Neuronal stem cell (in vitro differentiated cells): ENCODE measurements at regions not wholly inside any gene's neighbourhood (a gene's known extent, or its start where the extent isn't known, plus 50 kb on each side); places are given as distances from the start of the nearest gene placed in this dataset.

Experiments used
- DNase-seq: peaks from one replicate; pipeline ENCODE4 v3.0.0-alpha.2; 2013; ENCODE audit warnings: low spot score
- H2AFZ ChIP-seq: one replicate; pipeline ENCODE4 v1.6.1; 2013; ENCODE audit warnings: mild to moderate bottlenecking, low read length, inconsistent platforms
- H2AK5ac ChIP-seq: 2 replicates; pipeline ENCODE4 v1.6.1; 2013; ENCODE audit warnings: low read depth, mild to moderate bottlenecking, inconsistent platforms, low read length, moderate library complexity, mixed read lengths
- H2BK120ac ChIP-seq: 2 replicates; pipeline ENCODE4 v1.6.1; 2013; ENCODE audit warnings: low read depth, mild to moderate bottlenecking, inconsistent platforms, low read length, moderate library complexity, mixed read lengths
- H2BK12ac ChIP-seq: one replicate; pipeline ENCODE4 v1.6.1; 2013; ENCODE audit warnings: low read length, inconsistent platforms
- H2BK15ac ChIP-seq: 2 replicates; pipeline ENCODE4 v1.6.1; 2013; ENCODE audit warnings: mild to moderate bottlenecking, low read length, inconsistent platforms, mixed read lengths
- H2BK5ac ChIP-seq: one replicate; pipeline ENCODE4 v1.6.1; 2013; ENCODE audit warnings: inconsistent platforms, mild to moderate bottlenecking, low read length, moderate library complexity
- H3K14ac ChIP-seq: one replicate; pipeline ENCODE4 v1.6.1; 2013; ENCODE audit warnings: low read length, inconsistent platforms
- H3K18ac ChIP-seq: 2 replicates; pipeline ENCODE4 v1.6.1; 2013; ENCODE audit warnings: low read length, inconsistent platforms
- H3K23ac ChIP-seq: 2 replicates; pipeline ENCODE4 v1.6.1; 2013; ENCODE audit warnings: low read depth, mild to moderate bottlenecking, mixed read lengths, low read length, inconsistent platforms; ENCODE audit not compliant: poor library complexity
- H3K27ac ChIP-seq: replicated peaks from 3 replicates; pipeline ENCODE4 v1.5.1; 2013; ENCODE audit warnings: low read length, inconsistent platforms
- H3K27me3 ChIP-seq, 3 experiments: 2 replicates each; pipeline ENCODE4 v1.6.1; 2013; ENCODE audit warnings: low read length in 3 of 3, mild to moderate bottlenecking in 2 of 3, inconsistent platforms in 1 of 3, low read depth in 1 of 3, mixed read lengths in 1 of 3, moderate library complexity in 1 of 3; ENCODE audit not compliant: control insufficient read depth in 3 of 3, insufficient read depth in 3 of 3
- H3K36me3 ChIP-seq, 2 donors: replicated peaks in 1 of 2; 2 replicates each; pipeline ENCODE4 v1.6.1; 2013; ENCODE audit warnings: low read length in 2 of 2; ENCODE audit not compliant: control insufficient read depth in 2 of 2, insufficient read depth in 2 of 2
- H3K4ac ChIP-seq: 2 replicates; pipeline ENCODE4 v1.6.1; 2013; ENCODE audit warnings: inconsistent platforms, mild to moderate bottlenecking, low read length, moderate library complexity
- H3K4me1 ChIP-seq, 2 donors: 1 replicate in 1 of 2; 2 replicates in 1 of 2; pipeline ENCODE4 v1.6.1; 2013; ENCODE audit warnings: low read length in 2 of 2, low read depth in 1 of 2; ENCODE audit not compliant: control insufficient read depth in 2 of 2, insufficient read depth in 1 of 2
- H3K4me2 ChIP-seq: one replicate; pipeline ENCODE4 v1.6.1; 2013; ENCODE audit warnings: mild to moderate bottlenecking, low read length, inconsistent platforms; ENCODE audit not compliant: insufficient read depth, poor library complexity, severe bottlenecking
- H3K4me3 ChIP-seq, 2 donors: 2 replicates each; pipeline ENCODE4 v1.5.1; 2013; ENCODE audit warnings: low read length in 2 of 2, mild to moderate bottlenecking in 2 of 2, inconsistent platforms in 1 of 2, moderate library complexity in 1 of 2
- H3K79me1 ChIP-seq: one replicate; pipeline ENCODE4 v1.6.1; 2013; ENCODE audit warnings: low read depth, mild to moderate bottlenecking, inconsistent platforms, low read length, moderate library complexity
- H3K9ac ChIP-seq: one replicate; pipeline ENCODE4 v1.6.1; 2013; ENCODE audit warnings: mild to moderate bottlenecking, low read depth, low read length, inconsistent platforms; ENCODE audit not compliant: poor library complexity
- H3K9me3 ChIP-seq, 2 donors: replicated peaks in 1 of 2; 2 replicates each; pipeline versions ENCODE3 to v1.6.1; 2013; ENCODE audit warnings: low read length in 2 of 2, mild to moderate bottlenecking in 2 of 2, inconsistent platforms in 1 of 2, low read depth in 1 of 2, mixed read lengths in 1 of 2, moderate library complexity in 1 of 2; ENCODE audit not compliant: control insufficient read depth in 2 of 2, insufficient read depth in 1 of 2
- H4K8ac ChIP-seq: one replicate; pipeline ENCODE4 v1.6.1; 2013; ENCODE audit warnings: low read depth, mild to moderate bottlenecking, inconsistent platforms, low read length, moderate library complexity
- H4K91ac ChIP-seq: one replicate; pipeline ENCODE4 v1.6.1; 2013; ENCODE audit warnings: low read length, low read depth, mild to moderate bottlenecking, inconsistent platforms; ENCODE audit not compliant: poor library complexity
- WGBS, 2 donors: extraction: QIAGEN DNeasy Blood & Tissue Kit; methylation state at CpG; one replicate each; pipeline ENCODE4 v1.1.7; 2013; ENCODE audit warnings: missing lambda C conversion rate in 2 of 2, mixed read lengths in 1 of 2; ENCODE audit not compliant: insufficient read length in 2 of 2, insufficient replicate concordance in 1 of 2; ENCODE audit errors: extremely low coverage in 2 of 2; 5-methylcytosine and 5-hydroxymethylcytosine counted together

DNA sequence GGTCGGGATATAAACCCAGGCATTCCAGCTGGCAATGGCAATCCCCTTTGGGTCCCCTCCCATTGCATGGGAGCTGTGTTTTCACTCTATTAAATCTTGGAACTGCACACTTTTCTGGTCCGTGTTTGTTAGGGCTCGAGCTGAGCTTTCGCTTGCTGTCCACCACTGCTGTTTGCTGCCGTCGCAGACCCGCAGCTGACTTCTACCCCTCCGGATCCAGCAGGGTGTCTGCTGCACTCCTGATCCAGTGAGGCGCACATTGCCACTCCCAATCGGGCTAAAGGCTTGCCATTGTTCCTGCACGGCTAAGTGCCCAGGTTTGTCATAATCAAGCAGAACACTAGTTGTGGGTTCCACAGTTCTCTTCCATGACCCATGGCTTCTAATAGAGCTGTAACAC lies 1322.1 kb downstream of the ADGRL3 start:
- Histone ChIP-seq H3K79me1 (no peaks in the 10 kb centered on the region), H3K14ac (no peak overlapping the region), H4K8ac (no peak overlapping the region), H3K27ac (no peak overlapping the region), H4K91ac (no peak overlapping the region), H3K18ac (no peak overlapping the region), H2BK15ac (no peak overlapping the region), H2BK12ac (no peak overlapping the region), H3K23ac (no peak overlapping the region), H2AFZ (peak overlapping the region; percentile 48), H3K9ac (no peak overlapping the region), H3K4me3 (no peak overlapping the region), H3K4me2 (no peak overlapping the region), H2BK120ac (no peak overlapping the region), H3K4ac (no peak overlapping the region), H2BK5ac (no peak overlapping the region), H3K27me3 (no peaks in the 10 kb centered on the region), H3K4me1 (peaks cover 1 to 2% of the 10 kb centered on the region in 2 donors), H3K36me3 (no peaks in the 10 kb centered on the region), H3K9me3 (no peaks in the 10 kb centered on the region), H2AK5ac (no peak overlapping the region)
- WGBS, 2 donors, result no CpG with 5 or more reads among the region's 11 CpGs
- DNase-seq, result no peak

DNA sequence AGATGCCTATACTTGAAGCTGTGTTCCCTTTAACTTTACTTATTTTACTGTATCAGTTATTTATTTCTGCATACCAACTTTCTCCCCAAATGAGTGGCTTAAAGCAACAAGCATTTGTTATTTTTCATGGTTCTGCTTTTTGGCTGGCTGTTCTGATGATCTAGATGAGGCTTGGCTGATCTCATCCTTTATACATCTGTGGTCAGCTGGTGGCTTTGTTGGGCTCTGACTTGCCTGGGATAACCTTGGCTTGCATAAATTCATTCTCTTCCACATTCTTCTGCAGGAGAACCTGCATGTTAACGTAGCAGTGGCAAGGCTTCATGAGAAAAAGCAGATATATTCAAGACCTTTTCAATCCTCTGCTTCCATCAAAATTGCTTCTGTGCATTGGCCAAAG lies 1317.6 kb downstream of the ADGRL3 start:
- H3K9ac ChIP-seq, result no peak overlapping the region
- no peak overlapping the region for H3K4me2 ChIP-seq
- peaks cover 1 to 6% of the 10 kb centered on the region in 2 donors for H3K4me1 ChIP-seq
- no peak overlapping the region for H3K4me3 ChIP-seq
- no peak overlapping the region for H3K18ac ChIP-seq
- no peaks in the 10 kb centered on the region for H3K79me1 ChIP-seq
- no peak overlapping the region for H2AK5ac ChIP-seq
- no peaks in the 10 kb centered on the region for H3K27me3 ChIP-seq
- no peaks in the 10 kb centered on the region for H3K36me3 ChIP-seq
- H2BK5ac ChIP-seq, result no peak overlapping the region
- H4K8ac ChIP-seq, result no peak overlapping the region
- no CpG with 5 or more reads among the region's 1 CpG for WGBS, 2 donors
- DNase-seq, result no peak
- no peak overlapping the region for H2BK12ac ChIP-seq
- no peak overlapping the region for H3K14ac ChIP-seq
- no peak overlapping the region for H4K91ac ChIP-seq
- no peak overlapping the region for H3K23ac ChIP-seq
- no peak overlapping the region for H2BK15ac ChIP-seq
- H2BK120ac ChIP-seq, result no peak overlapping the region
- no peaks in the 10 kb centered on the region for H3K9me3 ChIP-seq
- no peak overlapping the region for H2AFZ ChIP-seq
- no peak overlapping the region for H3K4ac ChIP-seq
- no peak overlapping the region for H3K27ac ChIP-seq

DNA sequence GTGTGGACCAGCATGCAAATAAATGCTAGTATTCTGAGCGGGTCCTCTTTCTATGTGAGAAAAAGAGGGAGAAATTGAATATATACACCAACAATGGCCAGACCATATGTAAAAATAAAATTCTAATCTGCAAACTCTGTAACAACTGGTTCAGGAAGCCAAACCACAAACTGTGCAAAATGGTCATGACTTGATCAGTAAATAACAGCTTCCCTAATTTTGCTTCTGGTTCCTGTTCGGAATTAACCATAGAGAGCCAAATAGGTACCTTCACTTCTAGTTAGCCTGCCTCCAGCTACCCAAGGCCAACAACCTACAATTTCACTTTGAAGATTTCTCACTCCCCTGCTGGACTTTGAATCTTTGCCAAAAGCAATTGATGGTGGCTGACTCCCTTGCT lies 1313.2 kb downstream of the ADGRL3 start:
- no peak overlapping the region for H3K4ac ChIP-seq
- H3K23ac ChIP-seq, result no peak overlapping the region
- H2BK5ac ChIP-seq, result no peak overlapping the region
- H3K79me1 ChIP-seq, result no peaks in the 10 kb centered on the region
- H3K4me2 ChIP-seq, result no peak overlapping the region
- H3K4me1 ChIP-seq, result peaks cover 0 to 6% of the 10 kb centered on the region in 2 donors
- H2AFZ ChIP-seq, result no peak overlapping the region
- H2AK5ac ChIP-seq, result no peak overlapping the region
- H2BK120ac ChIP-seq, result no peak overlapping the region
- H3K9me3 ChIP-seq, result no peaks in the 10 kb centered on the region
- no peak overlapping the region for H4K8ac ChIP-seq
- H2BK12ac ChIP-seq, result no peak overlapping the region
- H3K14ac ChIP-seq, result no peak overlapping the region
- no peak overlapping the region for H3K4me3 ChIP-seq
- DNase-seq, result no peak
- no peak overlapping the region for H2BK15ac ChIP-seq
- no CpG with 5 or more reads among the region's 2 CpGs for WGBS, 2 donors
- H3K27ac ChIP-seq, result no peak overlapping the region
- H3K27me3 ChIP-seq, result no peaks in the 10 kb centered on the region
- no peak overlapping the region for H3K9ac ChIP-seq
- no peak overlapping the region for H3K18ac ChIP-seq
- H4K91ac ChIP-seq, result no peak overlapping the region
- H3K36me3 ChIP-seq, result no peaks in the 10 kb centered on the region

DNA sequence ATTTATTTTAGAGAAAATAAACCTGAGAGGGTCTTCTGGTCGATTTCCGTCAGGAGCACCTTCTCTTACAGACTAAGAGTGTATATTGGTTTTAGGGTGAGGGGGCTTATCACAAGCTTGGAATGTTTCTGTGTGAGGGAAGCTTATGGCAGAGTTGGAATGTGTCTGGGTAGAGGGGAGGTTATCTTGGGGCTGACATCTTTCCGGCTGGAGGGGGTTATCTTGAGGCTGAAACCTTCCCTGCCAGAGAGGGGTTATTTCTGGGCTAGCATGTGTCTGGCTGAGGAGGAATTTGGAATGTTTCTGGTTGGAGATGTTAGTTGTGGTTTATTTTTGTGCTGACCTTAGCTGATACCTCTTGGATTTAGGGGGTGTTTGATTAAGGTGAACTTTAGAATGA lies 1312.1 kb downstream of the ADGRL3 start:
- H3K79me1 ChIP-seq, result no peaks in the 10 kb centered on the region
- H2BK15ac ChIP-seq, result no peak overlapping the region
- H3K18ac ChIP-seq, result no peak overlapping the region
- no peak overlapping the region for H2BK5ac ChIP-seq
- no peak overlapping the region for H3K27ac ChIP-seq
- no peak for DNase-seq
- no peak overlapping the region for H3K4me2 ChIP-seq
- H4K8ac ChIP-seq, result no peak overlapping the region
- no peak overlapping the region for H2BK12ac ChIP-seq
- H3K14ac ChIP-seq, result no peak overlapping the region
- H3K4me3 ChIP-seq, result no peak overlapping the region
- WGBS, 2 donors, result no CpG with 5 or more reads among the region's 3 CpGs
- no peak overlapping the region for H2AFZ ChIP-seq
- peaks cover 0 to 4% of the 10 kb centered on the region in 2 donors for H3K4me1 ChIP-seq
- H3K23ac ChIP-seq, result no peak overlapping the region
- H2AK5ac ChIP-seq, result no peak overlapping the region
- no peak overlapping the region for H2BK120ac ChIP-seq
- H3K4ac ChIP-seq, result no peak overlapping the region
- no peak overlapping the region for H3K9ac ChIP-seq
- no peaks in the 10 kb centered on the region for H3K27me3 ChIP-seq
- H4K91ac ChIP-seq, result no peak overlapping the region
- H3K36me3 ChIP-seq, result no peaks in the 10 kb centered on the region
- H3K9me3 ChIP-seq, result no peaks in the 10 kb centered on the region
